Renal cortical epithelial cell (primary cell): ENCODE measurements at regions not wholly inside any gene's neighbourhood (a gene's known extent, or its start where the extent isn't known, plus 50 kb on each side); places are given as distances from the start of the nearest gene placed in this dataset.

Experiments
- DNase-seq: peaks from one replicate; pipeline ENCODE4 v3.0.0-alpha.2; 2011; ENCODE audit warnings: low read depth

- no peak for DNase-seq
Observed at GRCh38 chr4:180486342-180486741, 1756.9 kb upstream of the TENM3 start.

- no peak for DNase-seq
Observed at GRCh38 chr4:180489787-180490186, 1753.4 kb upstream of the TENM3 start.

DNA sequence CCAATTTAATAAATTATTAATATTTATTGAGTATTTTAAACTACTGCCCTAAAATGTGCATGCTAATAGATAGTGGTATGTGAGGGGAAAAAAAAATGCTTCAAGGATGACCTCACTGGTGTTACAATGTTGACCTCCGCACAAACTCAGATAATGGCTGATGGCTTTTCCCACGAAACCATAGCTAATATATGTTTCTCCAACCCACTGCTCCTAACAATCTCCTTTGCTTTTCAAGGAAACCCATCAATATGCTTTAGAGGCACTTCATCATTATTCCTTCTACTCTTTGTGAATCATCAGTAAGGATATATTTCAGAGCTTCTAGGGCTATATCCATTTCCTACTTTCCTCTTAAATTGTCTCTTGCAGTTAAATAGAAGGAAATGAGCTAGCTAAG lies 1752.0 kb upstream of the TENM3 start:
- no peak for DNase-seq

DNA sequence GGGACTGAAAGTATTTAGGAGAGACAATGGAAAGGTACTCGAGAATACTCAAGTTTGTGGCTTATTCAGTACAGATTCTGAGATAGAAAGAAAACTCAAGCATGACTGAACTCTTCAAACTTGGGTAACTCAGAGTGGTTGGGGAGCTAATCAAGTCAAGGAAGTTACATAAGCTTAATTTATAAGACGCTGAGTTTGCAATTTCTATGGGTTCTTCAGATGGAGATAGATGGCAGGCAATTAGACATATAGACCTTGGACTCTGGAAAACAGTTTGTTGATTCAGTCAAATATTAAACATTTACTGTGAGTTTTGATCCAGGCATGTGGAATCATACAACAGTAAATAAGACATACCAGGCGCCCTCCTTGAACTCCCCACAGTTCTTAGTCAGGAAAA lies 1749.9 kb upstream of the TENM3 start:
- no peak for DNase-seq

DNA sequence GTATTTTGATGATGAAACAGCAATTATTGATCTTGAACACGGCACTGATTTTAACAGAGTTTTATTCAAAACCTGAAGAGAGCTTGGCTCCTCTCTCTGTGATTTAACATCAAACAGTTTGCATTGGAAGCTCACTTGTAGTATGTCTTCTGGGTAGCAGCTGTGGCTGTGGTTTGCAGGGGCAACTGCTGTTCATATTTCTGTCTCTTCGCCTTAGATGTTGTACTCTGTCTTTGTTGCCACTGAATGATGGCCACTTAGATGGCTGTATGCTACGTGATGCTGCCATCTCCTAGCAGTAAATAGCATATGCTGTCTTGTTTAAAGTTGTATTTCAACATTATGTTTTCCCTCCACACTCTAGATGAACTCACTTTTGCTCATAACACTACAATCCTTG lies 1743.0 kb upstream of the TENM3 start:
- DNase-seq, result no peak

DNA sequence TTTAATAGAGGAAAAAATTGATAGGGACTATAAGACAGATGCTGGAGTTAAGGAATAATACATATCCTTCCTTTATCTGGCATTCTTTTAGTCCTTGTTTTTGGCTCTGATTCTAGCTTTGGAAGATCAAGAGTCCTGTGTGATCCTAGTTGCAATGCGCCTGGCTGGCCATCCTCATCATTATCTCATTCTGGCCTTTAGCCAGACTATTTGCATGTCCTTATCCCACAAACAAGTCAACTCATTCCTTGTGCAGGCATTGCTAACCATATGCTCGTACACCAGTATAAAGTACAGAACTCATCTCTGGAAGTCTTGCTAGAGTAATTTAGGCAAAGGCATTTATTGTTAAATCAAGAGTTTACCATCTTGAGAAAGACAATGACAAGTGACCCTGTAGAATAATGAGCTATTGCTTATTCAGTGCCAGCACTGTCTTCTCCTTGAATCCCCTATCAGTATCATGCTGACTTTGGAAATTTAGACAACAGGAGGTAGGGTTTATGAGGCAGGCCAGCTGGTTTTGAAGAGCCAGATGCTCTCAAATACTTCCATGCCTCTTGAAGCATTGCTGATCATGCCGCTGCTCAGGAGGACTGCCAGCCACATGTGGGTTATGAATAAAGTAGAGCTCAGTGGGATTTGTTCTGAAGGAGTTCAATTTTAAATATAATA lies 1730.3 kb upstream of the TENM3 start:
- DNase-seq, result no peak

DNA sequence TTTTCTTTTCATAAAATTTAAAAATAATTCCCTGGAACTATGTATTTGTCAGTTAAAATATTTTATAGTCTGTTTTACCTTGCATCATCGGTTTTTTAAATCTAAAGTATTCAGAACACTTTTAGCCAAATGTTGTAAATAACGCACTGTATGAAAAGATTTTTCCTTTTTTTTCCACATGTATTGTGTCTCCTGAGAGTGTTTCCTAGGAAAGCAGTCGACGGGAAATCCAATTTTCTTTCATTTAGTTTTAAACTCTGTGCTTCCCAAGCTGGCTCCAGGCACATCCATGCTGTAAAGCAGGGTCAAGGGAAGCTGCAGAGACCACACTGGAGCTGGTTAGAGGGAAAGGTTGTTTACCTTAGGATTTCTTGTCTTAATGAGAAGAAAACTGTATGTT lies 1724.3 kb upstream of the TENM3 start:
- no peak for DNase-seq

DNA sequence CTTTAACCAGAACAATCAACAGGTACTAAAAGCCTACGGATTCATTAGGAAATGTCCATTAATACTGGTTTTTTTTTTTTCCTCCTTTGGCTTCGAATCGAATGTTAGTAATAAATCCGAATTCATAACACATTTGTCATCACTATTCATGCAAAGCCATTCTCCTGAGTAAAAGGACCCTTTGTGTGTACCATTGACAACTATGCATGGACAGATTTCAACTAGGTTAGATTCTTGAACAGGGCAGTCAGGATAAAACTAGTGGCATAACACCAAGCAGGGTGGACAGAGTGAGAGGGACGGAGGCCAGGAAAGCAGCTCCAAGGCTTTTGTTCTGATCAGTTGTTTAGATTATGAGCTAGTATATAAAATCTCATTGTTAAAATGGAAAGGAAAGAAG lies 1722.0 kb upstream of the TENM3 start:
- DNase-seq, result no peak

DNA sequence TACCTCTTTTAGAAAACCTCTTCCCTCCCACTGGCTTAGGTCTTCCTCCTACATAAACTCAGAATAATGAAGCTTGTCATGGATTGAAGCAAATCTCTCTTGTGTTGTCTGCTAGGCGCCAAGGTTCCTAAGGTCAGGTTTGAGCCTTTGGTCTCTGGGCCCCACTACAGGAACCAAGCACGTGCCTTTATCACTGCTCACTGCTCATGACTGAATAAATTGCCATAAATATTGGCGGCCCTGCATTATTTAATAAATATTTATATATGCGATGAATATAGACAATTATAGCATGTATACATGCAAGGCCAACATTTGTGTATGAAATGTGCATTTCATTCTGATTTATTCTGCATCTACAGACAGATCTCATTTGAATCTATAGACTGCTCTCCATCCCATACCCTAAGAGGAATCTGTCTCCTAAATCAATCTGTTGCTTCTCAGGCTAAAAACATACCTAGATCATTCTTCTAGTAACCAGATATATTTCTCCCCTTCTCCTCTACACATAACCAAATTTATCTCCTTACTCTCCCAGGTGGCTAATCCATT lies 1717.6 kb upstream of the TENM3 start:
- no peak for DNase-seq

- DNase-seq, result no peak
Observed at GRCh38 chr4:180528003-180528402, 1715.2 kb upstream of the TENM3 start.

DNA sequence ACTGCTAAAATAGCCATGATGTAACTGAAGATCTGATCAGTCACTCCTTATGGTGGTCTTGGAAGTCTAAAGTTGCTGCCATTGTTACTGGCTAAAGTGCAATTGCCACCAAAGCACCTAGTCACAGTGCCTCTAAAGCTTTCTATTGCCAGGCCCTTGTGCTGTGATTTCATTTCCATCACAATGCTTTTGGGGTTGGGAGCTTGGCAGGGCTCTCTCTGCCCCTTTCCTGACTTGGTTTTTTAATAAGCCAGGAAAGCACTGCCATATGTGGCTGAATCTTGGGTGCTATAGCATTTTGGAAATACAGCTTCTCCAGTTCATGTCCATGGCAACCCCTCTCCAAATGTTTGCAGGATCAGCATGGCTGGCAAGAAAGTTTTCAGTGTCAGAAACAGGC lies 1712.4 kb upstream of the TENM3 start:
- DNase-seq, result no peak

DNA sequence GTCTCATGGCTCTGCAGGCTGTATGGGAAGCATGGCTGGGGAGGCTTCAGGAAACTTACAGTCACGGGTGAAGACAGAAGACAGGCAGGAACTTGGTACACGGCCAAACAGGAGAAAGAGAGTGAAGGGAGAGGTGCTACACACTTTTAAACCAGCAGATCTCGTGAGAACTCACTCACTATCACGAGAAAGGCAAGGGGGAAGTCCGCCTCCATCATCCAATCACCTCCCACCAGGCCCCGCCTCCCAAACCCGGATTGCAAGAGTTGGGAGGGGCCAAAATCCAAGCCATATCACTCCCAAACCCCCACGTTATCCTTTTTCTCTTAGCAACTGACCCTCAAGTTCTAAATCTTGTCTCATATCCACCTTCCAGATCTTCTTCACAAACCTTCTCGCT lies 1710.5 kb upstream of the TENM3 start:
- no peak for DNase-seq

GRCh38 chr4:180538384-180539057 lies 1704.7 kb upstream of the TENM3 start:
- DNase-seq, result peak; percentile 1

DNA sequence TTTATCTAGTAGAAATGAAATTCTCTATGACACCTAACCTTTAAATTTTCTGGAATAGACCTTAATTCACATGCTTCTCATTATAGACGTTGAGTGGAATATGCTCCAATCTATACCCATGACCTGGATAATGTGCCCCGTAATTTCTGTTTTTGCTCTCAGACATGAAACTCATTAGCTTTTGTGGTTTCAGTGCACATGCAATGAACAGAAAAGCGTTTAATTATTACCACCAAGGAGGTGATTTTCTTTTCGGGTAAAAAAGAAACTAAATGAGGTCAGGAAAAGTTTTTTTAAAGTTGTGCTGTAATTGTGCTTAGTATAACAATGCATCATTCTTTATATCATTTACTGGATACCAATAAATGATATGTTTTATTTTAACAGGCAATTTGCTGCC lies 1703.9 kb upstream of the TENM3 start:
- DNase-seq, result peak; percentile 8

DNA sequence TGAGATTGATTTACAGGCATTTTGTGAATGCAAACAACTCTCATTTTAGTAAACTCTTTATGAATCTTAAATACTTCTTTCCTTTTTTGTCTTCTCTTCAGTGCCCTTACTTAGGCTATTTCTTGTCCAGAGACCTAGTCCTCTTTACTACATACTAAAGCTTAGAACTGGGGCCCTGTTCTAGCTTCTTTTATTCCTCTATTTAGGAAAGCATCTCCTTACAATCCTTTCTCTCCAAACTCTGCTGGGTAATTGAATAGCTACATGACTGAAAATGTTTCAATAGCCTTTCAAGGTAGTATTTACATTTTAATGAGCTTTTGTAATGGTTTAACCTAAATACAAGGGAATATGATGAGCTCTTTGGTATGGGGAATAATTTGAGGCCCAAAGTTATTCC lies 1701.5 kb upstream of the TENM3 start:
- DNase-seq, result no peak

DNA sequence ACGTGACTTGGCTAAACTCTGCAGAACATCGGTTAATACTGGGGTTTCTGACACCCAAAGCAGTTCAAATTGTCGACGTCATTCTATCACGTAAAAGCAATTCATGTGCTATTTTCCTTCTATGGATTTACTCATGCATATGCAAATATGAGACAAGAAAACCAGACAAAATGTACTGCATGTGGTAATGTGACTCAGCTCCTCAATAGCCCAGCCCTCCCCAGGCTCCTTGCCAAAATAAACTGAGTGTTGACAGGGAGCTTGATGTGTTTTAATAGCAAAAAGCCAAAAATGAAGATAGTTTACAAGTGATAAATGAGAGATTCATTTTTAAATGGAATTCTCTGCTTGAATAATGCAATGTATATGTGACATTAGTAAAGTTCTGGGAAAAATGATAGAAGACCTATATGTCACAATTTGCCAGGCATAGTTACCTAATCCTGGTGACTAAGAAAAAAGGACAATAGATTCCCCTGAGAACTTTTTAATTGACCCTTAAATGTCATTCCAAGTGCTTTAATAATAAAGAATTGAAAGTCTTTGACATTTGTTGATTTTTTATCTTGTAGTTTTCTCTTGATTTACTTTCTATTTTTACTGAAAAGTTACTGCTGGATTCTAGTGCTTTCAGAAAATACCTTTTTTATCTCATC lies 1700.6 kb upstream of the TENM3 start:
- peak; percentile 57 for DNase-seq

DNA sequence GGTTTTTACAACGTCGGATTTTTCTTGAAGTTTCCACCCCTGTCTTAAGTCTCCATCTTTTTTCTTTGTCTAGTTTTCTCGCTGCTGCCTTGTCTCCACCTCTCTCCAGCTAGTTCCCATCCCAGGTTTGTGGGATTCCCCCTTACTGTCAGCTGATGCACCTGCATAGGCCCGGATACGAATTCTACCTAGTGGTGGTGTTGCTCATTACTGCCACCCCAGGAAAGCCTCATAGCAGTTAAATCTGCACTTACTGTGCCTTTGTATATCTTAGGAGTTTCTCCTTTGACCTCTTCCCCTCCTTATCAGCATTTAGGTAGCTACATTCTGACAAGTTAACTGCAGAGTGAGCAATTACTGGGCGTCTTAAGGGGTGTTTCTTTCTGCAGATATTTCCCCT lies 1693.1 kb upstream of the TENM3 start:
- no peak for DNase-seq

DNA sequence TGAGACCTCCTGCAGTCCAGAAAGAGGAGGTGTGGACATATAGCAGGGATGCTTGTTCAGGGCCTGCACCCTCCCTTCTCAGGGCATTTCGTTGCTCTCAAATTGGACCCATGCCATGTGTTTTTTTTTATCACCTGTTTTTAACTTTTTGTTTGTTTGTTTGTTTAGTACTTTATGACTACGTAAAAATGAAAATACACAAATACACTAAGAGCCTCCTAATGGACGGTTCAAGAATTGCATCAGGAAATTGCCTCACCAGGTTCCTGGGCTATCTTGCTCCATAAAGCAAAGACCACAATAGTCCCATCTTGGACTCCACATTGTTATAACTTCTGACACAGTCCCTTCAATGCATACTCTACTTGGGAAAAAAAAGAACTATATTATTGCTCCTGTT lies 1685.9 kb upstream of the TENM3 start:
- DNase-seq, result no peak

GRCh38 chr4:180557950-180558349 lies 1685.3 kb upstream of the TENM3 start:
- DNase-seq, result no peak

DNA sequence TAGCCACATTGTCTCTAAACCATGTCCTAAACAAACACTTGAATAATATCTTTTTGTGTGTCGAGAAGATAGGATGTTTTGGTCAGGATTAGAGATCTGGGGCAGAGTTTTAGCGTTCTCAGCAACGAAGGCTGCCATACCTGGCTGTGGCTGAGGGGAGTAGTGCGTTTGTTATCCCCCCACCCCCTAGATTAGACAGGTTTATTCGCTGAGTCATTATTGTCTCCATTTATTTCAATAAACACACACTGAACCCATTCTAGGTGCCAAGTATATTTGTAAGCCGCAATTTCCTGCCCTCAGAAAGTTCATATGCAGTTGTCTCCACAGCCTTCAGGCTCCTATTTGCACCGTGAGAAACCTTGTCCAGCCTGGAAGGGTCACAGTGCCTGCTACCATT lies 1684.8 kb upstream of the TENM3 start:
- no peak for DNase-seq

DNA sequence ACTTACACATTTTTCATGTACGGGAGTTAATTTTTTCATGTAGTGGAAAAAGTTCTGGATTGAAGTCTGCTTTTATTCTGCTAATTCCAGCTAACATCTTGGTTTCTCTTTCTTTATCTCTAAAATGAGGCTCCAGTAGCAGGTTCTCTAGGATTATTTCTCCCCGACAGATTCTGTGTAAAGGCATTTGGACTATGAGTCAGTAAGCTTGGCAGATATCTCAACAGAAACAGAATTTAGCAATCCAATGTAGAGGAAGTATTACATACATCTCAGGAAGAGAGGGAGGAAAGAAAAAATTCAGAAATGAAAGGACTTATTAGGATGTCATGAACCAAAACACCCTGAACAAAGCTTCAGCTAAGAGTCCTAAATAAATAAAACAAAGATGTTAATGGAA lies 1682.3 kb upstream of the TENM3 start:
- peak; percentile 2 for DNase-seq

DNA sequence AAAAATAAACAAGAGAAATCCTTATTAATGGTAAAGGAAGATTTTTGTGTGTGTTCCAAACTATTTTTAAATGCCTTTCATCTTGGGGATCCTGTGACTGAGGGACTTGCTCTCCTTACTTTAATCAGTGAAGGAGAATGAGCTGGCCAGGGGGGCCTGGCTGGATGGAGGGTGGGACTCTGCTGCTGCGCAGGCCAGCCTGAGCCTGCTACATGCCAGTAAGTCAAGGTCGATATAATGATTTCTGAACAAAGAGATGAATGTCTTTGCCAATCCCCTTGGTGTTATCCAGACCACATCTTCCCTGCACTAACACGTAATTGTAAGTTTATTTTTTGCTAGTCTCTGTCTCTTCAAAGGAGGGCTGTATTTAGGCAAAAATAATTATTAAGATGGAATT lies 1679.2 kb upstream of the TENM3 start:
- no peak for DNase-seq

GRCh38 chr4:180564448-180564847 lies 1678.8 kb upstream of the TENM3 start:
- no peak for DNase-seq
